SKM-1 (cell line): ENCODE measurements at regions not wholly inside any gene's neighbourhood (a gene's known extent, or its start where the extent isn't known, plus 50 kb on each side); places are given as distances from the start of the nearest gene placed in this dataset.

ENCODE experiments used
- DNase-seq: peaks from one replicate; lab custom pipeline; 2025; ENCODE audit not compliant: unreplicated experiment; lab: John Stamatoyannopoulos, UW

DNA sequence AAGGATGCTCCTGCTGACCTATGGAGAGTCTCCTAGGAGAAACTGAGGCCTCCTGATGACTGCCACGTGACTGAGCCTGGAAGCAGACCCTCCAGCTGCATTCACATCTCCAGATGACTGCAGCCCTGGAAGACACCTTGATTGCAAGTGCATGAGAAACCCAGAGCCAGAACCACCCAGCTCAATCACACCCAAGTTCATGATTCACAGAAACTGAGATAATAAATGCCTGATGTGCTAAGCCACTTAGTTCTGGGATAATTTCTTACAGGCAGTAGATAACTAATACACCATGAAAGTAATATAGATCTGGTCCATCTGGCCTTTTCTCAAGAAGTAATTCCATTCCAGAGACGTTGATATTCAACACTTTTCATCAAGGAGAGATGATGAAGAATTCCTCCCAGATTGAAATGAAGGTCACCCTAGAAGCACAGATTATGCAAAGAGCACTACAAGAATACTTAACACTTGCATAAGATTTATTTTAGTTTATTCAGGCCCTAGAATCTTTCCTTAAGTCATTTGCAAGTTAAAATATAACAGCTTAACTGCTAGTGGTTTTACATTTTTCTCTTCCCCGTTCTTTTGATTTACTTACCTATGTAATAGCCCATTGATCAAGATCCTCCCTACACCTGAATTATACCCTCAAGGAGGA, 208.2 kb upstream of the INHBA start:
- DNase-seq = no peak

GRCh38 chr7:41907444-41907843, 204.6 kb upstream of the INHBA start:
- DNase-seq = no peak

DNA sequence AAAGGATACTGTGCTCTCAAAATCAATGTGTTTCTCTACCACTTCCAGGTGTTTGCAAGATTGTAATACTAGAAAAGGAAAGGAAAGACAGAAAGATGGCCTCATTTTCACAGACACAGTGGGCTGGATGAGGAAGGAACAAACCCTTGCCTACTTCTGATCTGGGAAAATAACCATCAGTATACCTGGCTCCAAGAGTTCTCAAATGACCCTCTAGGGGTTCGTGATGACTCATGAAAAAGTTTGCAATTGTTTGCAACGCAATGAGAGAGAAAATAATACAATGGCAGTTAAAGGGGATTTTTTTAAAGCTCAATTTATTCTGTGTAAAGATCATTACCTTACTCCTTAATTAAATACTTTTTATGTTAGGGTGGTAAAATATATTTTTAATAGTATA, 197.6 kb upstream of the INHBA start:
- no peak for DNase-seq

- DNase-seq = no peak
Observed at GRCh38 chr7:41899823-41900433, 197.0 kb upstream of the INHBA start.

- no peak for DNase-seq
Observed at GRCh38 chr7:41893656-41894055, 190.8 kb upstream of the INHBA start.

GRCh38 chr7:41892356-41893100, 189.6 kb upstream of the INHBA start:
- no peak for DNase-seq

DNA sequence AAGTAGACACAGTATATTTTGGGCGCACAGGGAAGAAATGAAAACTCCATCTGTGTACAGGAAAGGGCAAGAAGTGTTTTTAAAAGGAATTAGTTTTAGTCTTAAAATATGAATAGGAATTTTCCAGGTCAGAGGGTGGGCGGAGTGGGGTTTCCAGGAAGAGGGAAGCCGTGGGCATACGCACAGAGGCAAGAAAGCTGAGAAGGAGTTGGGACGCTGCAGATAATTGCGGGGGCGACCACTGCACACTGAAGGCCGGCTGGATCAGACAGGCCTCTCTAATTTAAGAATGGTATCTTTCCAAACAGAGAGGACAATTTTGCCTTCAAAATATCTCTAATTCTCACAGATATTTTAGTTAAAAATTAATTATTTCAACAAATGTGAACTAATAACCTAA, 189.1 kb upstream of the INHBA start:
- DNase-seq = no peak

GRCh38 chr7:41890631-41891274, 187.9 kb upstream of the INHBA start:
- DNase-seq = no peak

DNA sequence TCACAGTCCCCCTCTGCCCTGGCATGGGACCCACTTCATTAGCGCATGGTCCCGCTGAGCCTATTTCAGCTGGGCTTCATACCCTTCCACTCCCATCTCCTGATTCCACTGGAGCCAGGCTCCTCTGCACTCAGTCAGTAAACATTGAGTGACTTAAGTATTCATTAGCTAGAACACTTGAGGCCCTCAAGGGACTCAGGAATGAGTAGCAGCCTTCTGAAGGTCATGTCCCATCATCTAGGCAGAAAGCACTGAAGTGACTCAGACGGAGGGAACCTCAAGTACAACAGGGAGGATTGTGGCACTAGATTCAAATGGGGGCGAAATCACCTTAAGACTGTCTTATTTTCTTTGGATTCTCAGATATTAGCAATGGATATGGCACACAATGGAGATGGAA, 186.6 kb upstream of the INHBA start:
- no peak for DNase-seq

GRCh38 chr7:41889040-41889439, 186.2 kb upstream of the INHBA start:
- no peak for DNase-seq

DNA sequence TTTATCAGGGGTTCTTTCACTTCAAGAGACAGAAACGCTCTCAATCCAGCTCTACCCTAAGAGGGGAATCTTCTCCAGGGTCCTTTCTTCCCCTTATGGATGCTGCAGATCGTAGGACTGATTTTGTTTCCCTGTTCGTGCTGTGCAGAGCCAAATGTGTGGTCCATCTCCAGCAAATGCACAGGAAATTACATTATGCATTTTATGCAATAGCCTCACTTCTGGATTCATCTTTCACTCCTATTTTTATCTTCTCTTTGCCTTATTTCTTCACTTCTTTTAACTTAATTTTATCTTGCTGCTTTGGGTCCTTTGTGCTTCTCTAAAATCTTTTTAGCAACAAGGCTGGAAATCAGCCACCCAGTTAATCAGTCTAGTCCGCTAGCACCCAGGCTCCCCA, 184.5 kb upstream of the INHBA start:
- no peak for DNase-seq

DNA sequence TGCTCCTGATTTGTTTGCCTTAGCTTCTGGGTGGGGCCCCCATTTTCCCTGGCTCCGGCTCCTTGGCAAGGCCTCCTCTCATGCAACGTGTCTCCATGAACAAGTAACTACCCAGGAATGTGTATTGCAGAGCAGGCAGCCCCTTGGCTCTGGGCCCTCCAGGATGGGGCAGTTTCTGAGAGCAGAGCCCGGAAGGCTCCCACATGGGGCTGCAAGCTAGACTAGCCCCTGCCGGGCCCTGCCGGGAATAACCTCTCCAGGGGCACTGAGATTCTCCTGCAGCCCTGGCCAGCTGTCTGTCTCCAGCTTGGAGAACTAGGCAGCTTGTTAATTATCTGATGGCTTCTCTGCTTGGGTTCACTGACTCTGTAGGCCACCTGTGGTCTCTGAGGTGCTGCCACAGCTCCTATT, 184.0 kb upstream of the INHBA start:
- no peak for DNase-seq

- DNase-seq = no peak
Observed at GRCh38 chr7:41886262-41886900, 183.5 kb upstream of the INHBA start.

DNA sequence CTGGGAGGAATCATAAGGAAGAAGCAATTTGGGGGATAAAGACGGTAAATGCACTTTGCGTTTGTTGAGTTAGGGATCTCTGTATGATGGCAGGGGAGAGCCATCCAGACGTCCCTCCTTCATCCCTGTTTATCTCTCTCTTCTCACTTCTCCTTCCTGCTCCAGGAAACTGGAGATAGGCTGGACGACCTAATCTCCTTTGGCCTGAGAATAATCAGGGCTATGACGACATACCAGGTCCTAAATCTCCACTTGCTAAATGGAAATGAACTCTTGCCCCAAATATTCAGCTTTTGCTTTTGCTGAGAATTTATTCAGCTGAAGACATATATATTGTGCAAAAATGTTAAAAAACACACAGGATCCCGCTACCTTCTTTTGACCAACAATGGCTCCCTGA, 182.9 kb upstream of the INHBA start:
- DNase-seq = no peak

DNA sequence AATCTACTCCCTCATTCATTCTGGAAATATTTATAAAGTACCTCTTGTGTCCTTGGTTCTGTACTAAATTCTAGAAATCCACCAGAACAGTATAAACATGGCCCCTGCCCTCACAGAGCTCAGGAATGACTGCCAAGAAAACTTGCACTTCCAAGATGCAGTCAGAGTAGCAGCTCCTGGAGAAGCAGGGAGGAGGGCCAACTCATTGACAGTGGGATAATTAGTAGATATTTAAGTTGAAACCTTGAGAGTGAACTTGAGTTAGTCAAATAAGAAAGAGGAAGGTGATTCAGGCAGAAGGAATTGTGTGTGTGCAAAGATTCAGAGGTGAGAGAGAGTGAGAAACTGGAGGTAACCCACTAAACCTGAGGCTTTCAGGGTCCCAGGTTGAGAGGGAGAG, 182.2 kb upstream of the INHBA start:
- DNase-seq = no peak

DNA sequence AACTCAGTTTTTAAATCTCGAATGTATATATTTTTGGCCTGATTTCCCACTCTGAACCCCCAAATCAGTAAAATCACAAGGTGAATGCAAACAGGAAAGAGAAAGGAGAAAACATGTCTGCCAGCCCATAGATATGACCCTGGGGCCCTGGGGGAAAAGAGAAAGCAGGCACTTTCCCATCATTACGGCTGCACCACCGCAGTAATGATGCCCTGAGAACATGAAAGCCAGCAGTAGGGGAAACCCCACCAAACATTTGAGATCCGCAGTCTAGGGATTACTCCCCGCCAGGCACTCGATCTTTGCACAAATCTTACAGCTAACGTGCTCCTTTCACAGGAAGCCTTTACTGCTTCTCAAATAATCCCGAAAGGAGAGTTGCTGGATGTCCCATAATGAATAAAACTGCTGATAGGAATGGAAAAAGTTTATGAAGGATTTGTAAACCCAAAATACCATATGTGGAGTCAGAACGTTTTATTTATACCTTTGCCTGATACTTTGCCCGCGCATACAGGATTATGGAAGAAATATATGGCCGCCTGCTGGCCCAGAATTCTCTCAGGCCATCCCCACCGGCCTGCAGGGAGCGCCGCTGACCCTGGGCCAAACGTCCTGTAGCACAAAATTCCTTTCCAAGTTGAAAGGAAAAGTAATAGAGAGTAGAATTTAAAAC, 180.0 kb upstream of the INHBA start:
- no peak for DNase-seq

GRCh38 chr7:41882256-41882655, 179.4 kb upstream of the INHBA start:
- no peak for DNase-seq

DNA sequence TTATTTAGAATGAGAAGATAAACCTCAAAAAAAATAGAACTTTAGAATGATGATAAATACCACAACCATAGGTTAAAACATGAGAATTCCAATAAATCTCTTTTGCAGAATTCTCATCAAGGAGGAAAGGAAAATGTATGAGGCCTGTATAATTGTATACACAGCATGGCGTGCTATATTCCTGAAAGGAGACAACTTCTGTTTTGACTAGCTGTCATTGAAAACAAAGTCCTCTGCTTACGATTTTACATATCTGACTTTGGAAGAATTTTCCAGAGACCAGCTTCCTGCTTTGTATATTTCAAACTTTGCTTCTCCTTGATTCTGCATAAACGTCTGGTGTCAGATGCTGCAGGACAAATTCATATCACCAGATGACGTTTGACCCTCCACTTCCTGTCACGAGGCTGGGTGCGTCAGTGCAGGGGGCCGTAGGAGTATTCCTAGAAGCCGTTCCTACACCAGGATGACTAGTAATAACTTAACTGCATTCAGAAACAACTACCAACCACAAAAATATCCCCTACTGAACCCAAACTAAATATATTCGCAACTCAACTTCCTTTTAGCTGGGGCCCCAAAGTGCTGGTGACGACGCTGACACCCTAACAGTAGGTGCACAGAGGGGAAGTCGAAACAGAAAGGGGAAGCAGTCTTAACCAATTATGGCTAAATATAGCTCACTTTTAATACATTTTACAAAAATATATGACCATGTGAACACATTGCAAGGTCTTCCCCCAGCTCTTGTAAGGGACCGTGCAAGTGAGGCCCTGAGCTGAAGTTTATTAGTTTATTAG, 178.6 kb upstream of the INHBA start:
- DNase-seq = peak; percentile 98

- DNase-seq = no peak
Observed at GRCh38 chr7:41880107-41880506, 177.2 kb upstream of the INHBA start.

DNA sequence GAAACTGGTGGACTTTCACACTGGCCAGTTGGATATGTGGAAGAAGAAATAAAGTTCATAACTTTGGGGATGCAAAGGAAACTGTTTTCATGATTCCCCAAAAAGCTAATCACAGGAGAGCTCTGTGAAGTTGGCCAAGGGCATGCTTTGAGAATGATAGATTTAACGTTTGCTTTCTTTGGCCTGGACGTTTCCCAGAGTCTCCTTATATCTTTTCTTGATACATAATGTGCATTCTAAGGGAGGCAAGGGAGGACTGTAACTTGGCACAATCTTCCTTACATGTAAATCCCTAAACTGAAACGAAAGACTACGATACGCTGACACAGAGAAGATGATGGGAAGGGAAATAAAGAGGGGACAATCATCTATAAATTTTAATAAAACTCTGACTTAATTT, 176.5 kb upstream of the INHBA start:
- no peak for DNase-seq
